CD4-positive, alpha-beta T cell (primary cell): ENCODE measurements at regions not wholly inside any gene's neighbourhood (a gene's known extent, or its start where the extent isn't known, plus 50 kb on each side); places are given as distances from the start of the nearest gene placed in this dataset.

ENCODE experiments used
- ATAC-seq: fragments of 200-7000 bp; cut with Tn5 transposase; one replicate; pipeline ENCODE4 v1.10.0; 2022; ENCODE audit warnings: mild to moderate bottlenecking; ENCODE audit not compliant: poor library complexity
- CTCF ChIA-PET: fragments of 350-600 bp; sonication (Branson Sonifier 250); formaldehyde crosslinking; loops from one replicate; lab custom pipeline; 2021; ENCODE audit warnings: antibody characterized with exemption, inconsistent platforms; lab: Charles Lee
- POLR2A ChIA-PET: fragments of 350-600 bp; sonication (Branson Sonifier 250); formaldehyde crosslinking; loops from one replicate; lab custom pipeline; 2021; ENCODE audit warnings: antibody characterized with exemption, inconsistent platforms; lab: Charles Lee
- DNase-seq, 14 experiments: peaks; one replicate each; pipeline ENCODE4 v3.0.0-alpha.2; 2013 to 2020; ENCODE audit warnings: mixed read lengths in 2 of 14
- H3K27ac ChIP-seq, 2 donors: one replicate each; pipeline versions ENCODE4 v1.5.1 to v1.7.0; 2013; ENCODE audit warnings: low read length in 2 of 2, low read depth in 1 of 2, mild to moderate bottlenecking in 1 of 2
- H3K27me3 ChIP-seq, 2 experiments: 1 replicate in 1 of 2; 2 replicates in 1 of 2; pipeline versions ENCODE4 v1.6.1 to v1.7.0; 2013; ENCODE audit warnings: low read length in 2 of 2, control low read depth in 1 of 2, mild to moderate bottlenecking in 1 of 2, moderate library complexity in 1 of 2; ENCODE audit not compliant: insufficient read depth in 2 of 2, control insufficient read depth in 1 of 2
- H3K36me3 ChIP-seq: one replicate; pipeline ENCODE4 v1.6.1; 2013; ENCODE audit warnings: low read length, control low read depth; ENCODE audit not compliant: insufficient read depth
- H3K4me1 ChIP-seq: one replicate; pipeline ENCODE4 v1.6.1; 2013; ENCODE audit warnings: low read length, control low read depth; ENCODE audit not compliant: insufficient read depth
- H3K4me3 ChIP-seq: one replicate; pipeline ENCODE4 v1.5.1; 2013; ENCODE audit warnings: mild to moderate bottlenecking, low read length, moderate library complexity
- H3K9me3 ChIP-seq, 2 experiments: 1 replicate in 1 of 2; 2 replicates in 1 of 2; pipeline versions ENCODE4 v1.6.1 to v1.7.0; 2013; ENCODE audit warnings: low read length in 2 of 2, mild to moderate bottlenecking in 2 of 2, control low read depth in 1 of 2, moderate library complexity in 1 of 2; ENCODE audit not compliant: control insufficient read depth in 1 of 2, insufficient read depth in 1 of 2
- H3K27ac Mint-ChIP-seq: one replicate; pipeline ENCODE4 v1.8.0; 2020; ENCODE audit warnings: mixed read lengths
- H3K27me3 Mint-ChIP-seq: one replicate; pipeline ENCODE4 v1.8.0; 2021; ENCODE audit warnings: mixed read lengths
- H3K36me3 Mint-ChIP-seq: one replicate; pipeline ENCODE4 v1.8.0; 2021; ENCODE audit warnings: low read depth, mixed read lengths
- H3K4me1 Mint-ChIP-seq: one replicate; pipeline ENCODE4 v1.8.0; 2021; ENCODE audit warnings: low read depth, mixed read lengths
- H3K4me3 Mint-ChIP-seq: one replicate; pipeline ENCODE4 v1.8.0; 2020; ENCODE audit warnings: mild to moderate bottlenecking, mixed read lengths
- H3K9me3 Mint-ChIP-seq: one replicate; pipeline ENCODE4 v1.8.0; 2020; ENCODE audit warnings: mixed read lengths
- intact Hi-C, 2 experiments: fragments of 100-400 bp; cut with DNase I in 1 of 2; cut with micrococcal nuclease in 1 of 2; formaldehyde crosslinking; loops; one replicate each; pipeline versions ENCODE4 v1.15.1 to v1.9.0; 2023 to 2025; cut with DNase I, micrococcal nuclease
- TF ChIP-seq, protein P1 (sequence below): fragments of 200-600 bp; IDR thresholded peaks from one replicate; pipeline ENCODE4 v1.8.0; 2022; ENCODE audit warnings: antibody characterized with exemption, mild to moderate bottlenecking

- Histone ChIP-seq H3K9me3 (peaks cover 0 to 3% of the 10 kb centered on the region in 2 experiments), H3K36me3 (no peaks in the 10 kb centered on the region), H3K4me3 (no peak overlapping the region), H3K27me3 (no peaks in the 10 kb centered on the region), H3K27ac (no peak overlapping the region), H3K4me1 (no peaks in the 10 kb centered on the region)
- H3K27me3 Mint-ChIP-seq, result peaks cover 14% of the 10 kb centered on the region
- no peak overlapping the region for H3K4me3 Mint-ChIP-seq
- POLR2A ChIA-PET, result no interaction called here
- DNase-seq, result no peak
- intact Hi-C loops, result no loop called here
- TF ChIP-seq, protein P1, sequence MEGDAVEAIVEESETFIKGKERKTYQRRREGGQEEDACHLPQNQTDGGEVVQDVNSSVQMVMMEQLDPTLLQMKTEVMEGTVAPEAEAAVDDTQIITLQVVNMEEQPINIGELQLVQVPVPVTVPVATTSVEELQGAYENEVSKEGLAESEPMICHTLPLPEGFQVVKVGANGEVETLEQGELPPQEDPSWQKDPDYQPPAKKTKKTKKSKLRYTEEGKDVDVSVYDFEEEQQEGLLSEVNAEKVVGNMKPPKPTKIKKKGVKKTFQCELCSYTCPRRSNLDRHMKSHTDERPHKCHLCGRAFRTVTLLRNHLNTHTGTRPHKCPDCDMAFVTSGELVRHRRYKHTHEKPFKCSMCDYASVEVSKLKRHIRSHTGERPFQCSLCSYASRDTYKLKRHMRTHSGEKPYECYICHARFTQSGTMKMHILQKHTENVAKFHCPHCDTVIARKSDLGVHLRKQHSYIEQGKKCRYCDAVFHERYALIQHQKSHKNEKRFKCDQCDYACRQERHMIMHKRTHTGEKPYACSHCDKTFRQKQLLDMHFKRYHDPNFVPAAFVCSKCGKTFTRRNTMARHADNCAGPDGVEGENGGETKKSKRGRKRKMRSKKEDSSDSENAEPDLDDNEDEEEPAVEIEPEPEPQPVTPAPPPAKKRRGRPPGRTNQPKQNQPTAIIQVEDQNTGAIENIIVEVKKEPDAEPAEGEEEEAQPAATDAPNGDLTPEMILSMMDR, result no peak
- no peaks in the 10 kb centered on the region for H3K9me3 Mint-ChIP-seq
- H3K36me3 Mint-ChIP-seq, result no peaks in the 10 kb centered on the region
- CTCF ChIA-PET, result no interaction called here
- H3K27ac Mint-ChIP-seq, result no peak overlapping the region
- ATAC-seq, result no peak
- no peaks in the 10 kb centered on the region for H3K4me1 Mint-ChIP-seq
These were observed 105.8 kb upstream of the ADGRF1 start for GRCh38 chr6:47147836-47148344.

DNA sequence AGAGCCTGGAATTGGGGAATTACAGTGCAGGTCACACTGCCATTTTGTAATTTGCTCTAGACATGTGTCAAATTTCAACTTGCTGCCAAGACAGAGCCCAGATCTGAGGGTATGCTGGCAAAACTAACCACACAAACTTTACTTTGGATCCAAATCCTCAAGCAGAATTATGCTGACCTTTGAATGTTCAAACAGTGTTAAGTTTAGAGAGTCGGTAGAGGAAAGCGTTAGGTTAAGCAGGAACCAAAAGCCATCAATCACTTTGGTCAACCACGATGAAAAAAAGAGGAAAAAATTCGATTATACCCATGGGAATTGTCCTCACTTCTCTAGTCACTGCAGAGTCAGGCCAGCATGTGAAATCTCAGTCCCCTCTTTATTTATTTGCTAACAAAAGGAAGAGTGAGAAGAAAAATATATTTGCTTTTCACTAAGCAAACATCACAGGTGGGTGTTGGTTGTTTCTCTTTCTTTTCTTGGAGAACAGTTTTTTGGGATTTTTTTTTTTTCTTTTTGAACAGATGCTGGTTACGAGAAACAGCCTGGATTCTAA lies 105.1 kb upstream of the ADGRF1 start:
- POLR2A ChIA-PET, result no interaction called here
- no peak overlapping the region for H3K27ac ChIP-seq
- intact Hi-C loops, result no loop called here
- no peaks in the 10 kb centered on the region for H3K27me3 ChIP-seq
- Mint-ChIP-seq H3K4me3 (no peak overlapping the region), H3K36me3 (no peaks in the 10 kb centered on the region), H3K27ac (no peak overlapping the region), H3K27me3 (peaks cover 14% of the 10 kb centered on the region), H3K9me3 (no peaks in the 10 kb centered on the region), H3K4me1 (no peaks in the 10 kb centered on the region)
- DNase-seq (no peak), ATAC-seq (no peak)
- H3K4me3 ChIP-seq, result no peak overlapping the region
- no peaks in the 10 kb centered on the region for H3K36me3 ChIP-seq
- TF ChIP-seq, protein P1, result no peak
- H3K9me3 ChIP-seq, result peaks cover 0 to 3% of the 10 kb centered on the region in 2 experiments
- H3K4me1 ChIP-seq, result no peaks in the 10 kb centered on the region
- CTCF ChIA-PET, result no interaction called here

DNA sequence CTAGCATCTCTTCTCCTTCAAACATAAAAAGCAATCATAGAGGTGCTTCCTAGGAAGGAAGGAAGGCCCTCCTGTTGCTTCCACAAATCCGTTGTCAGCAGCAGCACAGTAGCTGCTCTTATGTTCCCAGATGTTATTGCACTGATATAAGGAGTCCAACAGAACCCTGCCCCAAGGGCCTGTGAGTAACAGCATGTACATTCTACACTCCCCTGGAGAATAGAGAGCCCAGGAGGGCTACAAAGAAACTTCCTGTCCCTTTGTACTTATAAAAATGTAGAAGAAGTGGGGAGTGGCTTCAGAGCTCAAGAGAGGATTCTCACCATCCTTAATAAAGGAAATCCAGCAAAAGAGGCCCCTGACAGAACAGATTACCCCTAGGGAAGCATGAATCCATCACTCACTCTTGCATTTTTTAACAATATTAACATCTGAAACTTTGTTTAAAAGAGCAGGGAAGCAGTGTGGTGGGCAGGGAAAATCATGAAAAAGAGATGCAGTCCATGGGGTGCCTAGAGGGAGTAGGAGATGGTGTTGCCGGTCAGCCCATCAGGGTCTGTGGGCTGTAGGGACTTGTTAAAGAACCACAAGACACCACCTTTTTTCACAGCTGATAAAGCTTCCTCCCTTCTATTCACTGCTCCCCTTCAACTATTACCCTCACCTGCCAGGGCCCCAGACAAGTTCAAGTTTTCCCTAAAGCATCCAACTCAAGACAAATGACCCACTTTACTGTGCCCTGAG lies 104.5 kb upstream of the ADGRF1 start:
- H3K27me3 ChIP-seq, result no peaks in the 10 kb centered on the region
- H3K36me3 ChIP-seq, result no peaks in the 10 kb centered on the region
- Mint-ChIP-seq H3K36me3 (no peaks in the 10 kb centered on the region), H3K9me3 (no peaks in the 10 kb centered on the region), H3K4me1 (no peaks in the 10 kb centered on the region), H3K27me3 (peaks cover 14% of the 10 kb centered on the region), H3K4me3 (no peak overlapping the region), H3K27ac (no peak overlapping the region)
- no peak overlapping the region for H3K4me3 ChIP-seq
- TF ChIP-seq, protein P1, result no peak
- POLR2A ChIA-PET, result no interaction called here
- ATAC-seq (no peak), DNase-seq (no peak)
- peaks cover 0 to 2% of the 10 kb centered on the region in 2 experiments for H3K9me3 ChIP-seq
- CTCF ChIA-PET, result no interaction called here
- intact Hi-C loops, result no loop called here
- no peak overlapping the region for H3K27ac ChIP-seq
- no peaks in the 10 kb centered on the region for H3K4me1 ChIP-seq
